Vagina (tissue), 2 donors: ENCODE measurements at regions not wholly inside any gene's neighbourhood (a gene's known extent, or its start where the extent isn't known, plus 50 kb on each side); places are given as distances from the start of the nearest gene placed in this dataset.

Source experiments
- DNase-seq, 2 donors: peaks; one replicate each; pipeline ENCODE4 v3.0.0-alpha.2; 2017; ENCODE audit errors: extremely low spot score in 2 of 2
- H3K27ac ChIP-seq: fragments of 200-600 bp; sonication (generic); one replicate; pipeline ENCODE4 v1.5.1; 2019
- H3K27me3 ChIP-seq: fragments of 200-600 bp; sonication (generic); one replicate; pipeline ENCODE4 v1.5.1; 2019
- H3K36me3 ChIP-seq, 2 donors: fragments of 200-600 bp; sonication (generic); one replicate each; pipeline ENCODE4 v1.5.1; 2017 to 2019
- H3K4me1 ChIP-seq: fragments of 200-600 bp; sonication (generic); one replicate; pipeline ENCODE4 v1.5.1; 2019
- H3K4me3 ChIP-seq, 2 donors: fragments of 200-600 bp; sonication (generic); 1 replicate in 1 of 2; 2 replicates in 1 of 2; pipeline ENCODE4 v1.5.1; 2016 to 2019
- H3K9me3 ChIP-seq: fragments of 200-600 bp; sonication (generic); one replicate; pipeline ENCODE4 v1.5.1; 2019
- POLR2A ChIP-seq, 2 donors: fragments of 450-650 bp; IDR thresholded peaks; one replicate each; pipeline ENCODE4 v1.6.1; 2017; ENCODE audit warnings: antibody characterized with exemption in 2 of 2, mild to moderate bottlenecking in 2 of 2, moderate library complexity in 2 of 2
- POLR2AphosphoS5 ChIP-seq, 2 donors: sonication (generic); formaldehyde crosslinking; IDR thresholded peaks; one replicate each; pipeline ENCODE4 v1.9.0; 2017; ENCODE audit warnings: antibody characterized with exemption in 2 of 2, mild to moderate bottlenecking in 2 of 2, low read depth in 1 of 2; ENCODE audit not compliant: insufficient read depth in 1 of 2
- intact Hi-C: fragments of 100-400 bp; cut with DNase I; formaldehyde crosslinking; loops from one replicate; pipeline ENCODE4 v1.15.1; 2023
- TF ChIP-seq, protein P1 (sequence below), 3 experiments: fragments of 450-650 bp in 2 of 3; fragments of 200-600 bp in 1 of 3; sonication (generic) in 1 of 3; IDR thresholded peaks; one replicate each; pipeline ENCODE4 v1.5.1; 2017 to 2019; ENCODE audit warnings: antibody characterized with exemption in 3 of 3, mild to moderate bottlenecking in 2 of 3, moderate library complexity in 2 of 3

DNA sequence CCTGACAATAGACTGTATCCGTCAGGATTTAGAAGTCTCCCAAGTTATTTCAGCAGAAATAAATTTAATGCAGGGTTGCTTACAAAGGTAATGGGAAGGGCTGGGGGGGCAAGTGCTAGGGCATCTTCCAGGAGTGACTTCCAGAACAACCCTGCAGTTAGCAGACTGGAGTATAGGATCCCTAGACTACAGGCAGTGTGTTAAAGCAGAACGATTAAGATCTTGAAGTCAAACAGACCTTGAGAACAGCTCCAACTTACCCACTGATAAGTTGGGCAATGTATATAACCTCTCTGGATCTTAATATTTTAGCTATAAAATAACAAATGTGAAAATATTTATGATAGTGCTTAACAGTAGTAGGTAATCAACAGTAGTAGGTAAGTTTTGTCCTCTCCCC, 113.6 kb upstream of the LIFR start:
- H3K36me3 ChIP-seq, result no peaks in the 10 kb centered on the region
- H3K9me3 ChIP-seq, result no peaks in the 10 kb centered on the region
- TF ChIP-seq, protein P1, sequence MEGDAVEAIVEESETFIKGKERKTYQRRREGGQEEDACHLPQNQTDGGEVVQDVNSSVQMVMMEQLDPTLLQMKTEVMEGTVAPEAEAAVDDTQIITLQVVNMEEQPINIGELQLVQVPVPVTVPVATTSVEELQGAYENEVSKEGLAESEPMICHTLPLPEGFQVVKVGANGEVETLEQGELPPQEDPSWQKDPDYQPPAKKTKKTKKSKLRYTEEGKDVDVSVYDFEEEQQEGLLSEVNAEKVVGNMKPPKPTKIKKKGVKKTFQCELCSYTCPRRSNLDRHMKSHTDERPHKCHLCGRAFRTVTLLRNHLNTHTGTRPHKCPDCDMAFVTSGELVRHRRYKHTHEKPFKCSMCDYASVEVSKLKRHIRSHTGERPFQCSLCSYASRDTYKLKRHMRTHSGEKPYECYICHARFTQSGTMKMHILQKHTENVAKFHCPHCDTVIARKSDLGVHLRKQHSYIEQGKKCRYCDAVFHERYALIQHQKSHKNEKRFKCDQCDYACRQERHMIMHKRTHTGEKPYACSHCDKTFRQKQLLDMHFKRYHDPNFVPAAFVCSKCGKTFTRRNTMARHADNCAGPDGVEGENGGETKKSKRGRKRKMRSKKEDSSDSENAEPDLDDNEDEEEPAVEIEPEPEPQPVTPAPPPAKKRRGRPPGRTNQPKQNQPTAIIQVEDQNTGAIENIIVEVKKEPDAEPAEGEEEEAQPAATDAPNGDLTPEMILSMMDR (IDR thresholded peaks at IDR 0.05), result no peak
- TF ChIP-seq POLR2AphosphoS5 (IDR thresholded peaks at IDR 0.05; ENCODE audit: insufficient read depth in 1 of 2, low read depth in 1 of 2), result no peak
- no peak for TF ChIP-seq POLR2A (IDR thresholded peaks at IDR 0.05)
- no peak for DNase-seq
- no peak overlapping the region for H3K27ac ChIP-seq
- no peak overlapping the region for H3K4me3 ChIP-seq
- no peaks in the 10 kb centered on the region for H3K4me1 ChIP-seq
- intact Hi-C loops, result no loop called here
- no peaks in the 10 kb centered on the region for H3K27me3 ChIP-seq

DNA sequence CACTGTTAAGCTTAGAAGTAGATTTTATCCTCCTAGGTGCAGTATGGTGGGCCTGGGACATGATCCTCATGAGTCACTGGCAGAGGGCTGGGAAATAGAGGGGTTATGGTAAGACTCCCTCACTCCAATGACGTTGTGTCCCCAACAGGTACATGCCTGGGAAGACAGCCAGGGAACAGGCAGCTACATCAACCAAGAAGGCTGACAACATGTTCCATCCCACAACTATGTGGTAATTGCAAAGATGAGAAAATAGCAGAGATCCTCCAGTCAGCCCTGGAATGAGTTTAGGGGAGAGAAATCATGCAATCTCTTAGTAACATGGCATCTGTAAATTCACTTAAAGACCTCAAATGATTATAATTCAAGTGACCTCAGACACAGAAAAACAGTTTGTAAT, 114.4 kb upstream of the LIFR start:
- intact Hi-C loops, result no loop called here
- Histone ChIP-seq H3K9me3 (no peaks in the 10 kb centered on the region), H3K4me1 (no peaks in the 10 kb centered on the region), H3K36me3 (no peaks in the 10 kb centered on the region), H3K27me3 (no peaks in the 10 kb centered on the region), H3K4me3 (no peak overlapping the region), H3K27ac (no peak overlapping the region)
- TF ChIP-seq POLR2AphosphoS5 (IDR thresholded peaks at IDR 0.05; ENCODE audit: insufficient read depth in 1 of 2, low read depth in 1 of 2) (no peak), POLR2A (IDR thresholded peaks at IDR 0.05) (no peak)
- TF ChIP-seq, protein P1 (IDR thresholded peaks at IDR 0.05), result no peak
- DNase-seq, result no peak

DNA sequence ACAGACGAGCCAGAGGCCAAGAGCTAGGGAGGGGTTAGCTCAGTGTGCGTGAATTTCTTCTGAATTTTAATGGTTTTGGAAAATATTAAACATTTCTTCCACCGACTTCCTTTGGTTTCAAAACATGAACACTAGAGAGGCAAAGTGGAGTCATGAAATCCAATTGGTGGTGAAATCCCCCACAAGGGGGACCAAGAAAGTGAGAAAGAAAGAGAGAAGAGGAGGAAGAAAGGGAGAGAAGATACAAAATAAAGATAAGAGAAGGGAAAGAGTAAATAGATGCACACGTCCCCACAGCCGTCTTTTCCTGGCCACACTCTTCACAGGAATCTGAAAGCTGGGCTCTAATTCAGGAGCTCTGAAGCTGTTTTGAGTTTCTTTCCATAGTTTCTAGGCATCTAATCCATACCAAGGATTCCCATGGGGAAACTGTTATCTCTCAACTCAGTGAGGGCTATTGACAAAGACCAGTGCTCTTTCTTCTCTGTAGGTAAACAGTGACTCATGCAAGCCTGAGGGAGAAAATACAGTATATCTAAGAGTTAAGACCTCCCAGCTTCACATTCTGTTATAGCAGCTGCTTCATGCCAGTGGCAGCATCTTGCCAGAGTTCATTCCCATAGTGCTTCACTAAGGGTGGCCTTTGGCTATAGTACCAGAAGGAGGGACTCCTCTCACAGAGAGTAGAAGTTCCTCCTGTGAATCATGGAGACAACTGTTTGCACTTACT, 115.8 kb upstream of the LIFR start:
- intact Hi-C loops, result no loop called here

DNA sequence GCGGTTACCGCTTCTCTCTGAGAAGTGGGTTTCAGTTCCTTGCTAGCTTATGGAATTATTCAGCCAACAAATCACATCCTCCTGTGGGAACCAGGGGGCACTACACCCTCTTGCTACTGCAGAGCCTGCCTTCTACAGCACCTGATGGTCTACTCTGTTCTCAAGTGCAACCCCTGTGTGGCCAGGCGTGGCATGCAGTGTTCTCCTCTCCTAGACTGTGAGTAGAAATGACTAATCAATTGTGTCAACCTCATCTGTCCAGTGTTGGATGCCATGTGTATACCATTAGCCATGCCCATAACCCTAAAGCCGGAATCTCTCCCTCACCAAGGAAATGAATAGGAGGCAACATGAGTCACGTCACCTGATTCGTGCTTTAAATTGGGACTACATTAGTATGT, 117.2 kb upstream of the LIFR start:
- Histone ChIP-seq H3K4me3 (no peak overlapping the region), H3K27ac (no peak overlapping the region), H3K9me3 (no peaks in the 10 kb centered on the region), H3K27me3 (no peaks in the 10 kb centered on the region), H3K4me1 (no peaks in the 10 kb centered on the region), H3K36me3 (no peaks in the 10 kb centered on the region)
- no peak for DNase-seq
- TF ChIP-seq POLR2AphosphoS5 (IDR thresholded peaks at IDR 0.05; ENCODE audit: insufficient read depth in 1 of 2, low read depth in 1 of 2) (no peak), POLR2A (IDR thresholded peaks at IDR 0.05) (no peak)
- TF ChIP-seq, protein P1 (IDR thresholded peaks at IDR 0.05), result no peak
- intact Hi-C loops, result no loop called here

More for the DNA sequence above, 115.8 kb upstream of the LIFR start:
- DNase-seq, result no peak
- no peaks in the 10 kb centered on the region for H3K36me3 ChIP-seq
- H3K27ac ChIP-seq, result no peak overlapping the region
- TF ChIP-seq, protein P1 (IDR thresholded peaks at IDR 0.05), result no peak
- TF ChIP-seq POLR2AphosphoS5 (IDR thresholded peaks at IDR 0.05; ENCODE audit: insufficient read depth in 1 of 2, low read depth in 1 of 2), result no peak
- no peak for TF ChIP-seq POLR2A (IDR thresholded peaks at IDR 0.05)
- no peak overlapping the region for H3K4me3 ChIP-seq
- H3K27me3 ChIP-seq, result no peaks in the 10 kb centered on the region
- H3K4me1 ChIP-seq, result no peaks in the 10 kb centered on the region
- H3K9me3 ChIP-seq, result no peaks in the 10 kb centered on the region

DNA sequence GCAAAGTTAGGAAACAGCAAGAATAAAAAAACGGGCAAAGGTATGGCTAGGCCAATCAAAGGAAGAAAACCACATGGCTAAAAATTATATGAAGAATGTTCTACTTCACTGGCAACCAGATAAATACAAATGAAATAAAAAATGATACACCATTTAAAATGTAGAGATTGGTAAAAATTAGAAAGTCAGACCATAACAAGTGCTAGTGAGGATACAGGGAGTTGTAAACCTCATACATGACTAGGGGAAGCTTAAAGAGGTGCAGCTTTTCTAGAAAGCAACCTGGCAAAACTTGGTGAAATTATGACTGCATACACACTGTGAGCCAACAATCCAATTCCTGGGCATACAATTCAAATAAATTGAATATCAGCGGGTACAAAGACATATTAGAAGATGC, 119.0 kb upstream of the LIFR start:
- no peaks in the 10 kb centered on the region for H3K9me3 ChIP-seq
- H3K27ac ChIP-seq, result no peak overlapping the region
- H3K4me1 ChIP-seq, result no peaks in the 10 kb centered on the region
- no peaks in the 10 kb centered on the region for H3K36me3 ChIP-seq
- DNase-seq, result no peak
- TF ChIP-seq POLR2AphosphoS5 (IDR thresholded peaks at IDR 0.05; ENCODE audit: insufficient read depth in 1 of 2, low read depth in 1 of 2), result no peak
- TF ChIP-seq, protein P1 (IDR thresholded peaks at IDR 0.05), result no peak
- no peak for TF ChIP-seq POLR2A (IDR thresholded peaks at IDR 0.05)
- no peaks in the 10 kb centered on the region for H3K27me3 ChIP-seq
- H3K4me3 ChIP-seq, result no peak overlapping the region
- intact Hi-C loops, result no loop called here
